ENCODE measurements at regions not wholly inside any gene's neighbourhood (a gene's known extent, or its start where the extent isn't known, plus 50 kb on each side); places are given as distances from the start of the nearest gene placed in this dataset.

DNA sequence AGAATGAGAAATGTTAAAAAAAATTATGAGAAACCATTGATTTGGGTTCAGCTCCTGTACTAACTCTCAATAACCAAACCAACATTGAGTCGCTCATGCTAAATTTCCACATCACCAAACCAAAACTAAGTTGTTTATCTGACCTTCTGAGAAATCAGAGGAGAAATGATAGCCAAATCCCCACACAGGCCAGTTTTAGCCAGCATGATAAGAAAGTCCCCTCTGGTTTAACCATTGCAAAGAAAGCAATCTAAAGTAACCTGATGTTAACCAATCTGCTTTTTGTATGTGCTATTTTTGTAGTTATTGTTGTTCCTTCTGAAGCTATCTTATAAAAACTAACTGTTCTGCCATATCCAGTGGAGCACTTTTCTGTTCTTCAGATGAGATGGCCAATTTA, 599.7 kb downstream of the SLC16A7 start:
- TF ChIP-seq, protein P1, sequence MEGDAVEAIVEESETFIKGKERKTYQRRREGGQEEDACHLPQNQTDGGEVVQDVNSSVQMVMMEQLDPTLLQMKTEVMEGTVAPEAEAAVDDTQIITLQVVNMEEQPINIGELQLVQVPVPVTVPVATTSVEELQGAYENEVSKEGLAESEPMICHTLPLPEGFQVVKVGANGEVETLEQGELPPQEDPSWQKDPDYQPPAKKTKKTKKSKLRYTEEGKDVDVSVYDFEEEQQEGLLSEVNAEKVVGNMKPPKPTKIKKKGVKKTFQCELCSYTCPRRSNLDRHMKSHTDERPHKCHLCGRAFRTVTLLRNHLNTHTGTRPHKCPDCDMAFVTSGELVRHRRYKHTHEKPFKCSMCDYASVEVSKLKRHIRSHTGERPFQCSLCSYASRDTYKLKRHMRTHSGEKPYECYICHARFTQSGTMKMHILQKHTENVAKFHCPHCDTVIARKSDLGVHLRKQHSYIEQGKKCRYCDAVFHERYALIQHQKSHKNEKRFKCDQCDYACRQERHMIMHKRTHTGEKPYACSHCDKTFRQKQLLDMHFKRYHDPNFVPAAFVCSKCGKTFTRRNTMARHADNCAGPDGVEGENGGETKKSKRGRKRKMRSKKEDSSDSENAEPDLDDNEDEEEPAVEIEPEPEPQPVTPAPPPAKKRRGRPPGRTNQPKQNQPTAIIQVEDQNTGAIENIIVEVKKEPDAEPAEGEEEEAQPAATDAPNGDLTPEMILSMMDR (IDR thresholded peaks at IDR 0.05): no peak
- no peak for TF ChIP-seq EZH2phosphoT487 (IDR thresholded peaks at IDR 0.05)
